Left hindlimb (tissue), 1 donor: ENCODE measurements at regions not wholly inside any gene's neighbourhood (a gene's known extent, or its start where the extent isn't known, plus 50 kb on each side); places are given as distances from the start of the nearest gene placed in this dataset.
A peak's percentile ranks its signal among the peaks of the same experiment; 100 is the strongest.

ENCODE experiments used
- DNase-seq: peaks from one replicate; pipeline ENCODE4 v3.0.0-alpha.2; 2018

DNA sequence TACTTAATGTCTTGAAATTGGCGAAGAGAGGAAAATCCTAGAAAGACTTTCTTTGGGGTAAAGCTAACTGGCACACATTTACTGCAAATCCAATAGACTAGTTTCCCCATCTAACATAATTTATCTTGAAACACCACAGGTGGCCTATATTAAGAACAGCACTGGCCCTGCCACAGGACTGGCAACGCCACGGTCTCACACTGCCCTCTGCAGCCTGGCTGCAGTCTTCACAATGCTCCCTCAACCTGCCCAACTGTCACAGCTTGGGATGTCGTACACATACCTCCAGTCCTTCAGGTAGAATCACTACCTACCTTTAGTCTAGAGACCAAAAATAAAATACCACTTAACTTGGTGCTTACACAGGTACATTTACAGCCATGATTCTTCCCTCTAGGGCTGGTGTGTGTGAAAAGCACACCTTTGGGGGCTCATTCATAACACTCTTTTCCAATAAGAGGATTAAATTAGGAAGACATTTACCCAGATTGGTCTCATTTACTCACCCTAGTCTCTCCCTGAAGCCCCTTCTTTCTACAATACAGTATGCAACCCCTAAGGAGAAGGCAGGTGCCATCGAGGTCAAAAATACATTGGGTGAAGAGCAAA lies 222.2 kb downstream of the C1D start:
- DNase-seq, result peak; percentile 59

DNA sequence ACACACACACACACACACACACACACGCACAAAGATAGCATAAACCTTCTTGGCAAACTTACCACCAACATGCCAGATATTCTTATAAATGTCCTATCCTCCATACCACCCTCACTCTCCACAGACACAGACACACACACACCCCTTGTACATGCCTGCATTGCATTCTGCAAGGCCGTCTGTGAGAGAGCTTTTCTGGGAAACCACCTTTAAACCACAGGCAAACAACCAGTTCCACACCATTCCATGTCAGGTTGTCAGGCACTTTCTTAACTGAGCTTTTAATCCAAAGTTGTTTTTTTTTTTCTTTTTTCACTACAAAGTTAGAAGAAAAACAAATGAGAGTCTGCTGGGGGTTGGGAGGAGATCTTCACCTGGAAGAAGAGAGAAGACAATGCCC lies 221.1 kb downstream of the C1D start:
- DNase-seq, result no peak

DNA sequence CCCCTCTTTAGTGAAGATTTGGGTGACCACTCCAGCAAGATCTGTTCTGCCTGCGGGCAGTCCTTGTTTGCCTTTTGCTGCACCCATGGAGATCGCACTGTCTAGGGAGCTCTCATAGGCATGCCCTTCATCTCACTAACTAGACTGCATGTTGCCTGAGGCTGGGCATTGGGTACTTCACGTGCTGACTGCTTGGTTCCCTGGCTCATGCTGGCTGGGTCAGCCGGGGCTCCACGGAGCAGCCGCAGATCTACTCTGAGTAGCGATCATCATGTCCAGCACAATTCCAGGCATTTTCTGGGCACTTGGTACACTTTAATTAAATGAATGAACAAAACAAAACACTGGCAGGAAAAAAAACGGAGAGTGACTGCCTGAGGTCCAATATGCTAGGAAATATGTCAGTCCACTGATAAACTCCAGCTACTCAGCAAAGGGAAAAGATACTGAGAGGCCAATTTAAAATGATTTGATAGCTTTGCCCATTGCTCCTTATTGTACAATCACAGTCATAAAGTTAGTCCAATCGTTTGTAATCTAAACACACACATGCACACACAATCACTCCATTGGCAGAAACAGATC lies 220.3 kb downstream of the C1D start:
- DNase-seq, result no peak

DNA sequence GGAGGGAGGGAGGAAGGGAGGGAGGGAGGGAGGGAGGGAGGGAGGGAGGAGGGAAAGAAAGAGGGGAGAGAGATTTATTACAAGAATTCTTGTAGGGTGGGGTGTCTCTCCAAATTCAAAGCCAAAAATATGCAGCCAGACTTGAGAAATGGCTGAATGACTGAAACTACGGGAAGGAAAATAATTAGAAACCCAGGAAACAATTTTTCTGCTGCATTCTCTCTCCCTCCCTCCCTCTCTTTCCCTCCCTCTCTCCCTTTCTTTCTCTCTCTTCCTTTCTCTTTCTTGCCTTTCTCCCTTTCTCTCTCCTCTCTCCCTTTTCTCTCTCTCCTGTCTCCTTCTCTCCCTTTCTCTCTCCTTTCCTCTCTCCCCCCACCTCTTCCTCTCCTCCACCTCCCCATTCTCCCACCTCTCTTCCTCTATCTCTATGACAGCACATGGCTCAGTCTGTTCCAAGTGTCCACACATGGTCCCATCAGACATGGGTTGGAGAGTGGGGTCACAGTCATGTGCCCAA lies 218.7 kb downstream of the C1D start:
- DNase-seq, result no peak

DNA sequence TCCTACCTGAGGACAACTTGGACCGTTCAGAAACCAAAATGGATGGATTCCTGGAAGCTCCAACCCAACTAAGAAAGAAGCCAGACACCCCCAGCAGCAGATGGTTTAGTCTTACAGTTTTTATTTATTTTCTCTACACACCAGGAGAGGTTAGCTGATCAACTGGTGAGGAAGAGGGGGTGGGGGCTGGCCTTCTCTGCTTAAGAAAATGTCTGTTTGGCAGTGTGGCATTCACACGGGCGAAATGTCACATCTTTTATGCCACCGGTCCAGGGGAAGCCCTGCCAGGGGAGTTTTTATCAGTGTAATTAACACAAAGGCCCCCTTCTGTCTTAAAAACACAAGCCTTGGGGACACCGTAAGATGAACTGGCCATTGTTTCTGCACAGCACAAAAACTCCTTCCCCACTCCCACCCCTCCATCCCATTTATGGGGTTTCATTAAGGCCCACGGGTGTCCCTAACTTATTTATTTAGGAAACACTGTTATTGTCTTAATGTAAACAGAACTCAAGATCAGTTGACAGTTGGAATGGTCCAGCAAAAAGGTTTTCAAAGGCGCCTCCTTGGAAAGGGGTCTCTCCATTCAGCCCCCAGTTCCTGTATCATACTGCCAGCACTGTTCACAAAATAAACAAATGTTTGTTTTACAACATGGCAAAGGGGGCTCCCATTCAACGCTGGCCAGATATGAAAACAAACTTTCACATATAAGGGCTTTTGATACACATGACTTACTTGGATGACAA lies 217.0 kb downstream of the C1D start:
- no peak for DNase-seq

DNA sequence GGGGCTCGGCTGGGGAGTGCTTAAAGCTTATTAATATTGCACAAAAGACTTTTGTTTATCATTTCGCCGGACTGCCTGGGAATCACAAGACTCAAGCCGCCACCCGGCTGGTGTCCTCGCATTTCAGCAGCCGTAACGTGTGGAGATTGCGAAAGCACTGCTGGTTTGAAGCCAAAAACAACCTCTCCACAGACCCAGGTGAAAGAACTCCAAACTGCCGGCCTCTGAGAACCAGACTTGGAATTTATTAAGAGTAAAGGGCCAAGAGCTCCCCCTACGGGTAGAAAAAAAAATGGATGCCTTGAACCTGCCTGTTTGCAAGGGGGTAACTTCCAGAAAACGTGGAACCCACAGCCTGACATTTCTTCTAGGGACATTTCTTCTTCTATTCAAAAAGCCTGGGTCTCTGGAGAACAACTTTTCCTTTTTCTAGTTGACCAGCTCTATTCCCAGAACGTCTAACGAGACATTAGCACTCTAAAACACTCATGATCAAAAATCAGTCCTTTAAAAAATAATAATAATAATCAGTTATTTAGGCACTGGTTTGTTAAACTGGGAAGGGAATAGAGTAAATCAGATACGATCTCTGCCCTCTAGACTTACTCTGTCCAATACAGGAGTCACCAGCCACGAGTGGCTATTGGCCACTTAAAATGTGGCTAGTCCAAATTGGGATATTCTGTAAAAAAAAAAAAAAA lies 216.3 kb downstream of the C1D start:
- peak; percentile 81 for DNase-seq

DNA sequence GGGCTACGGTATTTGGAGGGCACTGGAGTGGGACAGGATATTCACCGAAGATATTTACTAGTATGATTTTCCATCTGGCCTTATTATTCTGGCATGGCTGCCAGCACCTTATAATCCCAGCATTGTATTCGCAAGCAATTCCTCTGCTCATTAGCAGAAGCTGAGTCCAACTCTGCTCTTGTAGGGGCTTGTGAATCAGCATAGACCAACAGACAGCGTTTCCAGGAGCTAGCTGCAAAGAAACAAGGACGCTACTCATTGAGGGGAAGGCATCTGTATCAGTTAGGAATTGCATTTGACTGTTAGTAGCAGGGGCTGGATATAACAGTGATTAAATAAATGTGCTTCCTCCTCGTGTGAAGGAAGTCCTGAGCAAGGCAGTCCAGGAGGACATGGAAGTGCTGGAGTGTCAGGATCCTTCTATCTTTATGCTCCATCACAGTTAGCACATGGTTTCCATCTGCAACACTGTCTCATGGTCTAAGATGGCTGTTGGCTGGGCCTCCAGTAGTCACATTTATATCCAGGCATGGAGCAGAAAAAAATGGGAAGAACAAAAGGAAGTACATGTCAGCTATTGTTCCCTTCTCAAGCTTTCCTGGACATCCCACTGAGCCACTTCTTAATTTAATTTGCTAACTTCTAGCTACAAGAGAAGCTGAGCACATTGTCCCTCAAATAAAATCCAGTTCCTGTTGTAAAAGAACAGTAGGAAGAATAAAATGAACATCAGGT lies 214.1 kb downstream of the C1D start:
- DNase-seq, result no peak

DNA sequence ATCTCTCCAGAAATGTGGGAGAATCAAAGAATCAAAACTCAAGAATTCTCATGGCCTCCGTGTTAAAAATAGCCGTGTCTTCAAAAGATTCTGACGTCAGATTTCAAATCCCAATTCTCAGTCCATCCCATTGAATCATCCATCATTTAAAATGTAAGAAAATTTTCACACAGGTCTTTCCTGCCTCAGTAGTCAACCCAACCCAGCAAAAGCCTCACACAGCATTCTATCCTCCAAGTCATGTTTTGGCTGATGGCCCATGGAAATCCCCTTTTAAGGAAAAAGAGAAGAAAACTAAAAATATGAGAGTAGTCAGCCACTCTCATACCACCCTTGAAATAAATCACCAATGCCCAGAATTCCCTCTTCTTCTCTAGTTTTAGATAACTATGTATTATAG lies 211.8 kb downstream of the C1D start:
- DNase-seq, result no peak

DNA sequence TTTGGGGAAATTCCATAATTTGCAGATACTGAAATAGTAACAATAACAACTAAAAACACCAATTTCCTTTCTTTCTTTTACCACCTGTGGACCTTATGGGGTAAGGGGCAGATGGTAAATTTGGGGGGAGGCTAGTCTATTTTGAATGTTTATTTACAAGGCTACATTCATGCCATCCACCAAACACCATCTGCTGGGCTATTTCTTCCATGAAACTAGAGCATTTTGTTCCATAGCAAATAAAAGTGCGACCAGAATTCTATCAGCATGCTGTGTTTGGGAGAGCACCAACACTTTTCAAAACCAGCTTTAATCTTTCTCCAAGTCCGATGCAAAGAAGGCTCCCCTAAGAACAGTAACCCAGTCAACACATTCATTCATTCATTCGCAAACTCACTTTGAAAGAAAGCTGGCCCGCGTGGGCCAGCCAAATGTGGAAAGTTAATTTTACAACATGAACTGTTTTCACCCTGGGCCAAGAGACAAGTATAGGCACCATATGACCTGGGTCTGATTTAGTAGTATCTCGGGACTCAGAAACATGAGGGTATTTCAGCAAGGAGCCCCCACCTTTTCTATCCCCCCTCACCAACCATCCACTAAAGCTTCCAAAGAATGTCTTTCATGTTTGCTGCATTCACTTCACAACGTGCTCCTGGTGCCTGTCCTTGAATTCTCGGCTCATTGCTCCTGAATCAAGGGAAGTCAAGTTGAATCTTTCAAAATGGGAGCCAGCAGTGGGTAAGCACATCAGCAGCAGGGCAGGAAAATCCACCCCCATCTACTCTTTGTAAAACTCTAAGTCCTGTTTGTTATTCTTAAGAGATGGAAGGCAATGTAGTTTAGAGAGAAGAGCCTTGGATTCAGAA lies 210.6 kb downstream of the C1D start:
- peak; percentile 41 for DNase-seq

DNA sequence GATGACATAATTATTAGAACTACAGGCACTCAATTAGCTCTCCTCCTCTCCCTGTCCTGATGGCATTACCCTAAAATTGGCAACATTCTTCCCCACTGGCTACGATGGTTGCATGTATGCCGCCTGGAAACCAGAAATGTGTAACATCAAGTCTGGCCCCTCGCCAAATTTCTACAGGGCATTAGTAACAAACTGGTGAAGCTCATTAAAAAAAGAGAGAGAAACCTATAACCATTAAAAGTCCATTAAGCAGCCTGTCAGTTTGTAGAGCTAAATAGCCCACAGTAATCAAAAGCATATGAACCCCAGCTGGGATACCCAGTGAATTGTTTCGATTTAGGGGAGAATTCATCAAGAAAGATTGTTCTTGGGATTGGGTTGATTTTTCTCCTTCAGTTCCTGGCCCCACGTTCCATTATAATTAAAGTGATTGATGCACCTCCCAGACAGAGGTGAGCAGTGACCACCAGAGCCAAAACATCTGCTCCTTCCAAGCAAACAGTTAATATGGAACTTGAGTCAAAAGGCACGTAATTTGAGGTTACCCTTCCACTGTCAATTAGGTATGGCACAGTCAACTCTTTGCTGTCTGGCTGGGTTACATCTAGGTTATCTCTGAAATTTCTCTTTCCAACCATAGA lies 208.6 kb downstream of the C1D start:
- no peak for DNase-seq

DNA sequence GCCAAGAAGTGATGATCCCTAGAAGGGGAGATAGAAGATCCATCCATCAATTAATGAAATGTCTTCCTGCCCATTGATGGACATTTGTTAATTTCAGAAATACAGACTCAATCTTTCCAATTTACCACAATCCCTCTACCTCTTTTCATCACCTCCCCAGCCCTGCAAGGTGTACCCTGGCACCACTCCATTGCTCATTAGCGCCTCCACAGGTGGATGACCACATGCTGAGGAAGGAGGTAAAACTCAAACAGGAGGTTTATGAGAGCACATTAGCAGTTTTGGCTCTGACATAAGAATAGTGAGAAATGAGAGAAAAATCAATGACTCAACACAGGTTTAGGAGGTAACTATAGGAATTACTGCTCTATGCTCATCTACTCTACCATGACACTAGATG lies 208.0 kb downstream of the C1D start:
- no peak for DNase-seq

DNA sequence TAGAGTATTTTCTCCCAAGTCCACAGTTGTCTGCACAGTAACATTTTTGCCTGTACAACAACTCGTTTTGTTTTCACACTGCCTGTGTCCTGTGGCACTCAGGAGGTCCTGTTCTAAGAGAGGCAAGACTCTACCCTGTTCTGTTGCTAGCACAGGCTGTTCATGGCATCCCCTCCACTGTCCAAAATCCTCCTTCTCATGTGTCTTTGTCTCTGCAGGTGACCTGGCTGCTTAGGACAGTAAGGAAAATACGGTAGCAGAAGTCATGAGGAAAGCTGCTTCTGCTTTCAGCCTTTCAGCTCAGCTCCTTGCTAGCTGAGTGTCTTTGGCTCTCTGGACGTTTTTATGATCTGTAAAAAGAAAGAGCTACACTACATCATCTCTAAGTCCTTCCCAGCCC lies 205.9 kb downstream of the C1D start:
- DNase-seq, result no peak

DNA sequence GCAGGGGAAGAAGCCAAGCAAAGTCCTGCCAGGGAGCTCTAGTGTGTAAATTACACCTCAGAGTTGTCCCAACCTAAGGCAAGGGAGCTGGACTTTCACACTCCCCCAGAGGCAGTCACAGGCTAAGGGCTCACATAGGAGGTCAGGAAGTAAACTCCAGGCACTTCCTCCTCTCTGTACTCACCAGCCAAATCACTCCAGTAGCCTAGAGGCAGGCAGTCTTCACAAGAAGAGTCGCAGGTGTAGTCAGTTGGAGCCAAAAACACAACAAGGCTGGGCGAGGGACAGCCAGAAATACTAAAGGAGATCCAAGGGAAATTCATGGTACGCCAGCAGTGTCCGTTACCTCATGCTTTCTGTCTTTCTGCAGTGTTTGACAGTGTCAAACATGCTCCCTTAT lies 205.0 kb downstream of the C1D start:
- no peak for DNase-seq

DNA sequence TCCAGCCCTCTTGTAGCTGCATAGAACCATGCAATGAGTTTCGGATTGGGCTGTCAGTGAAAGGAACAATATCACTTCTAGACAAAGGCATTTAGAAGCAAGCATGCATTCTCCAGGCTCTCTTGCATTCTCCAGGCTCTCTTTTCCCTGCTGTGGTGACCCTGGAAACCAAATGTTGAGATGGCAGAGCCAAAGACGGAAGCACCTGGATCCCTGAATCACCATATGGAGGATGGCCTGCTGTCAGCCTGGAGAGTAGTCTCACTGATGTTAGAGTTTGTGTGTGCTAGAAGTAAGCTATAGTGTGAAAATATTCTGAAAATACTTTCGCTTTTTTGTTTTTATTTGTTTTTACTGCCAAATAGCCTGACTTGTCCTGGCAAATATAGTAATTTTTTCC lies 203.9 kb downstream of the C1D start:
- no peak for DNase-seq

DNA sequence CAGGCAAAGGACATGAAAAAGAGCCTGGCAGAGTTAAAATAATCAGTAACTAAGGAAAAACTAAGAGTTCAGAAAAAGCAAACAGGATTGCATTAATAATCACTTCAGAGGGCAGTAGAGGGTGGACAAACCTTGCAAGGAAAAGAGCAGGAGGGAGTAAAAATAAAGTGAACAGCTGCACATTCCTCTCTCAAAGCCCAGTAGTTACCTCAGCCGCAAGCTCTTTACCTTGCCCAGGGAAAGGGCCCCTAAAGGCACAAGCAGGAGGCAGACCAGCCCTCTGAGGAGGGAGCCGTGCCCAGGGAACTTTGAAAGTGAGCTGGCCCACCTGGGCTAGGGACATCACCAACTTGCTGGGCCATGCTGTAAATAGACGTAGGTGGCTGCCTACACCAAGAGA lies 196.9 kb downstream of the C1D start:
- DNase-seq, result no peak

DNA sequence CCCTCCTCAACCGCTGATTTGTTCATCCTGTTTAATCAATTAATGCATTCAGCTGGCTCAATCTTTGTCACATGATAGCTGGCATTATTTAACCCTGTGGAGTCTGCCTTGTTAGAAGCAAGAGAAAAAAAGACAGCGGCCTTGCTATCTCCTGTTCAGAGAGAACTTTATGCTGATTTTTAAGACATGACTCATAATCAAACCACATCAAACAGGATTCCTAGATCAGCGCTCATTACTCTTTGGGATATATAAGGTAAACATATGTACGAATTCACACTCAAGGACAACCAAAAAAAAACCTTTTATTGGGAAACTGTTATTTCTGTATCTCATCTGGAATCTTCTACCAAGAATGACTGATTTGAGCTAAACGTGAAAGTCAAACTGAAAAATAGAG lies 195.1 kb downstream of the C1D start:
- no peak for DNase-seq

DNA sequence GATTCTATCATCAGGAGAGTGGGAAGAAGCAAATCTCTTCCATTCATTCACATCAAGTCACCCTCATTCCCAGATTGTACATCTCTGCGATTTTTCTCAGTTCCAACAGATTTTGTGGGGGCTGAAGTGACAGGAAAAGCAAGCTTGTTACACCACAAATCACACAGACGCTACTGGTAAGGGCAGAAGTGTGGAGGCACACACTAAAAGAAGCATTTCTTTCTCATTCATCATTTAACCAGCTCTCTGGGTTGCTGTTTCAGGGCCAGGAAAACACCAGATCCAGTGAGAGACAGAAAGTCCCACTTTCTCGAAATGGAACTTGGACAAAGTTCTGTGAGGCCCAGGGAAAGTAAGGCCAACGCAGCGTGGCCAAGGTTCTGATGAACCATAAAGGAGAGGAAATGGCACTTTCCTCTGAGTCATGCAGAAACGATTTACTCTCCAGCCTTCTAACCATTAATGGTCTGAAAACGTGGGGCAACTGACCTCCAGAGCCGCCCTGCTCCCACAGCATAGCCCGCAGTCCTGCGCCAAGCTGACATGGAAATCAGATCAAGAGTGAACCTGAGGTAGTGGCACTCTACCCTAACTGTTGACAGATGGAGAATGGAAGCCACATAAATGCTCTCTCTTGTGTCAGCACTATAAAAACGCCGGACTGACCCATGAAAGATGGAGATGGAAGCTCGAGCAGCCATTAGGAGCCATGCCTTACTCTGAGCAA lies 191.0 kb downstream of the C1D start:
- DNase-seq, result peak; percentile 44

DNA sequence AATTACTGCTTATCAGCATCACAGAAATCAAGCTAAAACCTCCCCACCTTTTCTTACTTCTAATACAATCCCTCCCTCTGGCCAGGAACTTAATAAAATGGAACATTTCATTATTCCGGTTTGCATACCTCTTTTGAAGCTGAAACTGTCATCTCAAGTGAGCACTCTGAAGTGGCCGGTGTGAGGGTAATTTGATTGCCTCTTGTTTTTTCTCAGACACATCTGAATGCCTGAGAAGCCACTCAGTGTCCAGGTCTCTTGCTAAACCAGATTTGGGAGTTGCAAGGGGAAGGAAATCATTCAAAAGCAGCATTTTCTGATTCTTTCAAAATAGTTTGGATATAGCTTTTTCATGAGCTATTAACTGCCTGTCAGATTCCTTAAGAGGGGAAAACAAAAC lies 190.3 kb downstream of the C1D start:
- no peak for DNase-seq

DNA sequence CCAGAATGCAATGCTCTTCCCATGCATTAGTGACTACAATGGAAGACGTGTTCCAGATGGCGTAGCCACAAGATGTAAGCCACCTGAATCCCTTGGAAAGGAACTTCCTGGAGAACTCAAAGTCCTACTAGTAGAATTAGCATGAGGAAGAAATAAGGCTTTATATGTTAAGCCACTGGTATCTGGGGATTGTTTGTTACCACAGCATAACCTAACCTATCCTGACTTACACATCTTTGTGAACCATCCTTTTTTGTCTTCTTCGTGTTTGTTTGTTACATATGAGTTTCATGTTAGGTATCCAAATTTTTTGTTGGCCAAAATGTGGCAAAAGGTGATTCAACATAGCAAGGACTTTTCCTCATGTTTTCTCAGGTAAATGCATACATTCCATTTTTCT lies 188.9 kb downstream of the C1D start:
- DNase-seq, result no peak

DNA sequence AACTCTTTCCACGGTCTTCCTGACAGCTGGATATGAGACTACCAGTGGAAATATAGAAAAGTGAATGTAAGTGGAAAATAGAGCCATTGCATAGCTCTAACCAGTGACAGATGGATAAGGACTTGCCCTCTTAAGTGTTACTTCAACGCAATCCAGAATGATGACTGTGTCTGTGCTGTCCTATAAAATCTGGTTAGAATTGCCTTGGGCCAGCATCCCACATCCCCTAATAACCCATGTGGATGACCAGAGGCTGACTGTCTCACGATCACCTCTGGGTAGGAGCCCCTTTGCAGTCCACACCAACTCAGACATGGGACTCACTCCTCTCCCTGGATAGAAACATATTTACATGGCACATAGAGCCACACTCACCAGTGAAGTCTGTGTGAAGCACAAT lies 186.6 kb downstream of the C1D start:
- DNase-seq, result no peak

DNA sequence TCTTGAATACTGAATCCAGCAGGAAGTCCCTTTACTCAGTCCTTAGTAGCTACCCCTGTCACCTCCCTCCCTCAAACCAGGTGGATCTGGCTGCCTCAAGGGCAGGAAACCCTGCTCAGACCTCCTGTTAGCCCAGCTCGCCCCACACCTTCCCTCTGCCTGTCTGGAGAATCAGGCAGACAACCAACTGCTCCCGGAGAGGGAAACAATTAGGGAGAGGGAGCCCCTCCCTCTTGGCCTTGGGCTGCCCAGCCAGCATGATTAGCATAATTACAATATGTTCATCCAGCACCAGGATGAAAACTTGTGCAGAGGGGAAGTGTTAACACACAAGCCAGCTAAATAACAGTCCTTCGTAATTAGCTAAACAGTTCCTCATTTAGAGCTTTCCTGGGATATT lies 185.5 kb downstream of the C1D start:
- DNase-seq, result no peak
